ENCODE measurements at regions not wholly inside any gene's neighbourhood (a gene's known extent, or its start where the extent isn't known, plus 50 kb on each side); places are given as distances from the start of the nearest gene placed in this dataset.

DNA sequence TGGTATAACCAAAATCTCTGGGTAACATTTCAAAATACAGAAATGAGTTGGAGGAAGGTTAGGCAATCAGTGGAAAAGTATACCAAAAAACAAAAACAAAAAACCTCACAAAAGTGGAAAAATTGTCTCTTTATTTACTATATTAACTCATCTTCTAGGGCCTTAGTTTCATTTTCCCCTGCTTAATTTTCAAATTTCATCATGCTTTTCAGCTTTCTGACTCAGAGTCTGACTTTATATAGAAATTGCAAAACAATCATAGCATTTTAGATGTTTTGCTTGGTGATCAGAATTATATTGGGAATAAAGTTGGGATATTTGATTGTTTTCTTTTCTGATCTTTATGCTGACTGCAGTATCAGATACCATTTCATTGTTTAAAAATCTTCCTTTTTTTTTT, 257.0 kb upstream of the PRR16 start:
- TF ChIP-seq CTCF (IDR thresholded peaks at IDR 0.05) (no peak), ZFX (IDR thresholded peaks at IDR 0.05; ENCODE audit: borderline replicate concordance) (no peak)
- no peak overlapping the region for H3K27ac ChIP-seq

GRCh38 chr5:120217001-120217400, 247.1 kb upstream of the PRR16 start:
- TF ChIP-seq CTCF (IDR thresholded peaks at IDR 0.05), result no peak
- no peak for TF ChIP-seq ZFX (IDR thresholded peaks at IDR 0.05; ENCODE audit: borderline replicate concordance)
- no peak overlapping the region for H3K27ac ChIP-seq

- no peak overlapping the region for H3K27ac ChIP-seq
- TF ChIP-seq ZFX (IDR thresholded peaks at IDR 0.05; ENCODE audit: borderline replicate concordance), result no peak
- no peak for TF ChIP-seq CTCF (IDR thresholded peaks at IDR 0.05)
Measured at GRCh38 chr5:120219988-120220387, 244.1 kb upstream of the PRR16 start.

GRCh38 chr5:120225524-120225923, 238.6 kb upstream of the PRR16 start:
- TF ChIP-seq CTCF (IDR thresholded peaks at IDR 0.05) (no peak), ZFX (IDR thresholded peaks at IDR 0.05; ENCODE audit: borderline replicate concordance) (no peak)
- no peak overlapping the region for H3K27ac ChIP-seq

- TF ChIP-seq ZFX (IDR thresholded peaks at IDR 0.05; ENCODE audit: borderline replicate concordance) (no peak), CTCF (IDR thresholded peaks at IDR 0.05) (no peak)
- H3K27ac ChIP-seq, result no peak overlapping the region
Measured at GRCh38 chr5:120228262-120229031, 235.7 kb upstream of the PRR16 start.

DNA sequence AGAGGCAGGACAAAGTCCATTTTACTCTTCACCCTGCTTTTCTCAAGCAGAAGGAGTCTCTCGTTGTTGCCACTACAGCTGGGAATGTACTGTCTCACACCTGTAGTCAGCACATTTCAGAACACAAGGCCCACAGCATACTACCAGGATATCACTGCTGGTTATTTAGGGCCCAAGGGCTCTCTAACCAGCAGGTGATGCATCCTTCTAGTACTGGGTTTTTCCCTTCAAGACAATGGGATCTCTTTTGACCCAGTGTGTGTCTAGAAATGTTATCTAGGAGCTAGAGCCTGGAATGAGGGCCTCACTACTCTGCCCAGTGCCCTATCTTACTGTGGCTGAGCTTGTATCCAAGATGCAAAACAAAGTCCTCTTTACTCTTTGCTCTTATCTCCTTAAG, 235.1 kb upstream of the PRR16 start:
- no peak overlapping the region for H3K27ac ChIP-seq
- no peak for TF ChIP-seq ZFX (IDR thresholded peaks at IDR 0.05; ENCODE audit: borderline replicate concordance)
- no peak for TF ChIP-seq CTCF (IDR thresholded peaks at IDR 0.05)

DNA sequence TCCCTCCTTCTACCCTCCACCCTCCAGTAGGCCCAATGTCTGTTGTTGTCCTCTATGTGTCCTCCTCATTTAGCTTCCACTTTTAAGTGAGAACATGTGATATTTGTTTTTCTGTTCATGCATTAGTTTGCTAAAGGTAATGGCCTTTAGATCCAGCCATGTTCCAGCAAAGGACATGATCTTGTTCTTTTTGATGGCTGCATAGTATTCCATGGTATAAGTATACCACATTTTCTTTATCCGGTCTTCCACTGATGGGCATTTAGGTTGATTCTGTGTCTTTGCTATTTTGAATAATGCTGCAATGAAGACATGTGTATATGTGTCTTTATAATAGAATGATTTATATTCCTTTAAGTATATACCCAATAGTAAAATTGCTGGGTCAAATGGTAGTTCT, 232.5 kb upstream of the PRR16 start:
- TF ChIP-seq CTCF (IDR thresholded peaks at IDR 0.05), result no peak
- TF ChIP-seq ZFX (IDR thresholded peaks at IDR 0.05; ENCODE audit: borderline replicate concordance), result no peak
- no peak overlapping the region for H3K27ac ChIP-seq

Measured in 22Rv1 (cell line).